Left forelimb (tissue), 1 donor: ENCODE measurements at regions not wholly inside any gene's neighbourhood (a gene's known extent, or its start where the extent isn't known, plus 50 kb on each side); places are given as distances from the start of the nearest gene placed in this dataset.
"Not testable (repeated sequence)": the region's sequence is repeated elsewhere in the genome, so short reads cannot be mapped to it uniquely, and the experiment has no call there.

Source experiments
- DNase-seq: peaks from one replicate; pipeline ENCODE4 v3.0.0-alpha.2; 2018; ENCODE audit warnings: low spot score

DNA sequence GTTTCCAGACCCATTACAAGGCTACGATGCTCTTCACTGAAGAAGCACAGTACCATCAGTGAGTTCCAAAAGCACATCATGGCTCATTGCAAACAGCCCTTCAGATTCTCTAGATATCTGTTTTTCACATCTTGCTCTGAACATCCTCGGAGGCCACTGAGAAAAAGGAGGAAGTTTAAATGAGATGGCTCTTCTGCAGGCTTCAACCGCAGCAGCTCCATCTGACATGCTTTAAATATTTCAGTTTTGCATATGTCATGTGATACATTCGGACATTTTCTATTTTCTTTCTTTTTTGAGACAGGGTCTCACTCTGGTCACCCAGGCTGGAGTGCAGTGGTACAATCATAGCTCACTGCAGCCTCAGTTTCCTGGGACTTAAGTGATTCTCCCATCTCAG lies 396.8 kb downstream of the NPIPA8 start:
- no peak for DNase-seq

DNA sequence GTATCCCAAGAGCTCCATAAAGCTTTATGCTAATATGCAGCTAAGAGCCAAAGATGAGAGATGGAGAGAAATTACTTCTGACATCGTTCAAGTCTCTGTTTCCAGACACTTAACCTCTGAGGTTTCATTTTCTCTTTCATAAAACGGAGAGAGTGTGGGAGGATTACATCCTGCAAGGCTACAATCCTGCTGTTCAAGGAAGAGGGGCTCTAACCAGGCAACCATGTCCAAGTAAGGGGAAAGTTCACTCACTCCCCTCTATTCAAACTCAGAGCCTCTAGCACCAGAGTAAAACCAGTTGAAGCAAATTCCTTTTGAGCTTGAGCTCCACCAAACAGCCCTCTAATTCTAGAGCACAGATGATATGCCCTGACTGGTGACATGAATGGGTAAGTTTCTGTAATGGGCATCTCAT lies 397.4 kb downstream of the NPIPA8 start:
- no peak for DNase-seq

DNA sequence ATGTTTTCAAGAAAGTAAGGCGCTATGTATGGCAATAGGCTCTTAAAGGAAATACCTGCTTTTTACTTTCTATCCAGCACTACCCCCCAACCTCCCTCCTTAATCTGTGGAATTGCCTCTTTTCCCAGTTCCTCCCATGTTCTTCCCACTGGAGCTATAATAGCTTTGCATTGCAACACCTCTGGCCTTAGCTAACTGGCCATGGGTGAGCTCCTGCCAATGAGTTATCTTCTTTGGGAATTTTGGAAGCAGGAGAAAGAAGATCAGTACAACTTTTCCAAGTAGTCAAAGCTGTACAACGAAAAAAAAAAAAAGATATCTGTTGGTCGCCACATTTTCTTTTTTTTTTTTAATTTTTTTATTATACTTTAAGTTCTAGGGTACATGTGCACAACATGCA lies 398.0 kb downstream of the NPIPA8 start:
- no peak for DNase-seq

DNA sequence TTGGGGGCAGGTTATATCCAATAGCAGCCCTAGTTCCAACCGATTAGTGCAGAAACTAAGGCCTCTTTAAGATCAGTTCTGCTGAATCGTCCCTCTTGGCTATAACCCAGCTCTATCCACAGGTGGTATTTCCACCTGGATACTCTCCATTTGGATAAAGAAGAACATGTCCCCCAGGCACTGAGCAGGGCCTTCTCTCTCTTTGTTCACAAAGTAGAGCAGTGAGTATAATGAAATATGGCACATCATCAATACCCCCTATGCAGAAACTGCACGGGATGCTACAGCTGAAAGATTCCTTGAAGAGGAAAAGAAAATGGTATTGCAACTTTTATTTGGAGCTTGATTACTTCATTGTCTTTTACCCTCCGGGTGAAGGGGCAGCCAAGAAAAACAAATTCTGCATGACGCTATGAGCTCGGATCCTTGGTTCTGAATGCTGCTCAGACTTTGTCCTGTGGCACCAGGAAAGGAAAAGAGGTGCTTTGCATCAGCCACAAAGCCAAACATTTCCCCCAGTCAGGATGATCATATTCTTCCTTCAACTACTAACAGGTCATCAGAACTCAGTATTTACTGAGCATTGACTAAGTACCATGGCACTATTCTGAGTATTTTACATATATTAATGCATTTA lies 399.7 kb downstream of the NPIPA8 start:
- no peak for DNase-seq

DNA sequence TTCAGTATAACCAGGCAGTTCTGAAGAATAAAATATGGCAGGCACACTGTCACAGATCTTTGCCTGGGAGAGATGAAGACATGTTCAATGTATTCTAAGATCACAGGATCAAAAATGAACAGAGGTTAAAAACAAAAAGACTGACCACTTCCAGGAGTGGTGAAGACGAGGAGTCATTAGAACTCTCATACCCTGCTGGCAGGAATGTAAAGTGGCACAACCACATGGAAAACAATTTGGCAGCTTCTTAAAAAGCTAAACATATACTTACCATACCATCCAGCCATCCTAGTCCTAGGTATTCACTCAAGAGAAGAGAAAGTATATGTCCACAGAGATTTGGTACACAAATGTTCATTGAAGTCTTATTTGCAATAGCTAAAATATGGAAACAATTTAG lies 406.3 kb downstream of the NPIPA8 start:
- no peak for DNase-seq

DNA sequence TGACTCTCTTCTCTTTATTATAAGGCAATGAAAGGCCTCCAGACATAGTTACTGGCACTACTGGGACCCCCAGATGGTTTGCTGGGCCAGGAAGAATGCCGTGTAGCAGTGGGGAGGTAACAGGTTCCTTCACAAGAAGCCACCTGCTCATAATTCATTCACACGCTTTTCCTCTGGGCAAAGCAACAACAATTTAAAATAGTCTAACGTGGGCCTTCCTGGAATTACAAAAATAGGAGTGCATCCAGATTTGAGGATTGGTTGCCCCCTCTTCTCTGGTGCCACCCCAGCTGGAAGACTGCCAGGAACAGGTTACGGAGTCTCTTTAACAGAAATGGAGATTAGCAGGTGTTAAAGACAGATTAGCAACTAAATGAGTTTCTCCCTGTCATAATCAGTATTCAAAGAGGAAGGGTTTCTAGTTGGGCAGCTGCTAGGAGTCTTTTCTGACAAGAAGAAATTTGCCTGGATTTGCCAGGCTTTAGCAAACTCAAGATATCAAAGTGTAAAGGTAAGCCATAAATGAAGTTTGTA lies 409.6 kb downstream of the NPIPA8 start:
- no peak for DNase-seq

DNA sequence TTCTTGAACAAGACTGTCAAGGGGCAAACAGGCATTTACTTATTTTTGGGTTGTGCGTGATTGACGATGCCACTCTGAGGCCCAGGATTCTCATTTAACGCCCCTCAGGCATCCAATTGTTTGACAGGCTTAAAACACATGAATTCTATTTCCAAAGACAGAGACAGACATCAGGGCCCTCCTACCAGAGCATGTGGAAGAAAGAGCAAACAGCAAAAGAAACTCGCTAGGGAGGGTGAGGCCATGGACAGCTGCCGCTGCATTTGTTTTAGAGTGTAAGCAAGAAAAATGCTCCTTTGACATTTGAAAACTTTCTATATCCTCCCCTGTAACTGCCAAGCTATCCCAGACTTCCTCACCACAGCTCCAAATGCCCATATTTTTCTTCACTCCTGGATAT lies 410.1 kb downstream of the NPIPA8 start:
- DNase-seq, result no peak

DNA sequence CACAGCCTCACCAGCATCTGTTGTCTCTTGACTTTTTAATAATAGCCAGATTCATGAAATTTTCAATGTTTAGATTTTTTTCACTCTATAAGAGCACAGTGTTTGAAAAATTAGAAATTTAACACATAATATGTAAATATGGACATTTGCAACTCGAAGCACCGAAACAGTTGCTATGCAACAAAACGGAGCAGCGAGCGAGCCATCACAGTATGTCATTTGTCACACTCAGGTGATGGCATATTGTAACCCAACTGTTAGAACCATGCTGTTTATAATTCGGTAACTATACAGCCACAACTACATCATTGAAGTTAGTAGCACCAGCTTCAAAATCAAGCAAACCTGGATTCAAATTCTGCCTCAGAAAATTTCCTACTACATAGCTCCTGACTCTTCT lies 410.8 kb downstream of the NPIPA8 start:
- no peak for DNase-seq

DNA sequence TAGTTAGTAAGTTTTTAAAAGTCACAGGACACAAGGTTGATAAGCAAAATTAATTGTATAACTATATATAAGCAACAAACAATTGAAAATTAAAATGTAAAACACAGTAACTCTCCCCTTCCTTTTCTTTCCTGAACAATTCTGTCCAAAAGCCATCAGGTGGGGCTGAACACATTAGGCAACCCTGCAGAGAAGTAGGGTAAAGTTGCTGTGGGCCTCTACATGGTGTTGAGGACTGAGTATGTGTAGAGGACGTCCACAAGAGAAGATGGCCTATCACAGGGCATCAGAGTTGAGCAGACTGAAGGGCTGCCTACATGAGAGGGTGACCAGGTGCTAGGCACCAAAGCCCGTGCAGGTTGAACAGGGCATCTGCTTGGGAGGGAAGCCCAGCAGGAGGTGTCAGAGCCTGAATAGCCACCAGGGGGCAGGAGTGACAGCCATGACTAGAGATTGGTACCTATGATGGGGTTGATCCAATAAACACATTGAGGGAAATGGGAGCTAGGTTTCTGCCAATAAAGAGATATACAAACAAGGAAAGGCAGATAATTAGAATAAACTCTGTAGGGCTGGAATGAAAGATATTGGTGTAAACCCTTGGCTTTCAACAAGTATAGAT lies 415.1 kb downstream of the NPIPA8 start:
- no peak for DNase-seq

DNA sequence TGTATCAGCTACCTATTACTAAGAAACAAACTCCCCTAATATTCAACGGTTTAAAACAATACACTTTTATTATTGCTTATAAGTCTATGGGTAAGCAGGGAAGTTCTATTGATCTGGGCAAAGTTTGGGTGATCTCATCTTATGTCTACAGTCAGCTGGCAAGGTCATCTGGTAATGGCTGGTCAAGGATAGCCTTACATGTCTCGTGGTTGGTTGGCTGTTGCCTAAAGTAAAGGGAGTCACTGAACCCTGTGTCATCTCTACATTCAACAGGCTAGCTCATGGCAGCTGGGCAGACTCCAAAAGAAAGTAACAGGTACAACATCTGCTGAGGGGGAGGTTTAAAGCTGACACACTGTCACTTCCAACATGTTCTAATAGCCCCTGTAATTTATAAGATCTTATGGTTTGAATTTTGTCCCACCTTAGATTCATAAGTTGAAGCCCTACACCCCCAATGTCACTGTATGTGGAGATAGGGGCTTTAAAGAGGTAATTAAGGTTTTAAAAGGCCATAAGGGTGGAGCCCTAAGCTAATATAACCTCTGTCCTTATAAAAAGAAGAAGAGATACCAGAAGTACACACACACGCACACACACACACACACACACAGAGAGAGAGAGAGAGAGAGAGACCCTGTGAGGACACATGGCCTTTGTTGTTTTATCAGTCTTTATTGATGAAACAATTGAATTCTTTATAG lies 419.1 kb downstream of the NPIPA8 start:
- DNase-seq, result no peak

DNA sequence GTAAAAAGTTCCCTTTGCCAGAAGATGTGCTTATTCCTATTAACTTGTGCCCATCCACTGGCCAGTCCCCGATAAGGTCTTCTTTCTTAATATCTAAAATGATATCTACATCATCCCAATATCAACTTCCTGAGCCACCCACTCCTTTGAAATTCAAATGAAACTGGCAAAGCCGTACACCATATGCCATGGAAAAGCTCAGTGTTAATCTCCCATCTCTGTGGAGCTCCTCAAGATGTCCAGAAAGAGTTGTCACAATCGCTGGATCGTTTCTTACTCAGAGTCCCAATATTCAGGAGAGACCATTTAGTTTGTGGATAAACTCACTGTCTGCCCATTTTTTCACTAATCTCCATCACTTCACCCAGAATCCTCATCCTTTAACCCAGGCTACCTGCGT lies 420.7 kb downstream of the NPIPA8 start:
- no peak for DNase-seq

DNA sequence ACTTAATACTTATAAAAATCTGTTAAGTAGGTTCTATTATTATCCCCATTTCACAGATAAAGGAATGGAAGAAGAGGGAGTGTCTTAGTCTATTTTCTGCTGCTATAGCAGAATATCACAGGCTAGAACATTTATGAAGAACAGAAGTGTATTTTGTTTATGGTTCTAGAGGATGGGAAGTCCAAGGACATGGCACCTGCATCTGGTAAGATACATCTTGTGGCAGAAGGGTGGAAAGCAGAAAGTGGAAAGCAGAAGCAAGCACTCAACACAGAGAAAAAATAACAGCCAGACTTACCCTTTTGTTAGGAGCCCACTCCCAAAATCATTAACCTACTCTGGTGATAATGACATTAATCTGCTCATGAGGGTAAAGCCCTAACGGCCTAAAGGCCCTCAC lies 422.4 kb downstream of the NPIPA8 start:
- no peak for DNase-seq

DNA sequence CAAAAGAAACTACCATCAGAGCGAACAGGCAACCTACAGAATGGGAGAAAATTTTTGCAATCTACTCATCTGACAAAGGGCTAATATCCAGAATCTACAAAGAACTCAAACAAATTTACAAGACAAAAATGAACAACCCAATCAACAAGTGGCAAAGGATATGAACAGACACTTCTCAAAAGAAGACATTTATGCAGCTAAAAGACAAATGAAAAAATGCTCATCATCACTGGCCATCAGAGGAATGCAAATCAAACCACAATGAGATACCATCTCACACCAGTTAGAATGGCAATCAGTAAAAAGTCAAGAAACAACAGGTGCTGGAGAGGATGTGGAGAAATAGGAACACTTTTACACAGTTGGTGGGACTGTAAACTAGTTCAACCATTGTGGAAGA lies 425.0 kb downstream of the NPIPA8 start:
- not testable (repeated sequence) for DNase-seq

DNA sequence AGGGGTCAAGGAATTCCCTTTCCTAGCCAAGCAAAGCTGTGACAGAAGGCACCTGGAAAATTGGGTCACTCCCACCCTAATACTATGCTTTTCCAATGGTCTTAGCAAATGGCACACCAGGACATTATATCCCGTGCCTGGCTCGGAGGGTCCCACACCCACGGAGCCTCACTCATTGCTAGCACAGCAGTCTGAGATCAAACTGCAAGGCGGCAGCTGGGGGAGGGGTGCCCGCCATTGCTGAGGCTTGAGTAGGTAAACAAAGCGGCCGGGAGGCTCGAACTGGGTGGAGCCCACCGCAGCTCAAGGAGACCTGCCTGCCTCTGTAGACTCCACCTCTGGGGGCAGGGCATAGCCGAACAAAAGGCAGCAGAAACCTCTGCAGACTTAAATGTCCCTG lies 429.9 kb downstream of the NPIPA8 start:
- not testable (repeated sequence) for DNase-seq

DNA sequence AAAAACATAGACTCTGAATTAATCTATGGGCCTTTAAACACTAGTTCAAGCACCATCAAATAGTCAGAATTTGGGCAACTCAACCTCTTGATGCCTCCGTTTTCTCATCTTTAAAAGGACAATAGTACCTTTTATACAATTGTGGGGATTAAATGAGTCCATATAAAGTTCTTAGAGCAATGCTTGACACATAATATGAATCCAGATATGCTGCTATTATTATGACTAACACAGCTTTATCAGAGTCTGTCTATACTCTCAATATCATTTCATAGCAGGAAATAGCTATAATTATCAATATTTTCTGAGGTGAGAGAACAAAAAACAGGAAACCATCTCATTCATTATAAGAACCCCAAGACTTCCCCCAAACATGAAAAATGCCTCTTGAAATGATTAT lies 430.5 kb upstream of the XYLT1 start:
- no peak for DNase-seq

DNA sequence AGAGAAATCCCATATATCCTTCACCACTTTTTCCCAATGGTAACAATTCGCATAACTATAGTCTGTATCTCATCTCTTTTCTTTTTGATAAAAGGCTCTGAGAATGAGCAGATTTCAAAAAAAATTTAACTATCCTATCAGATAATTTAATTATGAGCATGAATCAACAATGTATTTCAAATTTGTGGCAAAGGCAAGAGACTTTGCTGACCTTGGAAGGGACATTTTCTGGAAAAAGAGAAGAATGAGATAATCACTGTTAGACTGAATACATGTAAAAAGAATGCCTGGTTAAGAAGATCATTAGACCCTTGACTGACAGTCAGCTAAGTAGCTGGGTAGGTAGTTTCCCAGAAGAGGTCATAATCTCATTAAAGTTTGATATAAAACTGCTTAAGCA lies 428.4 kb upstream of the XYLT1 start:
- DNase-seq, result no peak

DNA sequence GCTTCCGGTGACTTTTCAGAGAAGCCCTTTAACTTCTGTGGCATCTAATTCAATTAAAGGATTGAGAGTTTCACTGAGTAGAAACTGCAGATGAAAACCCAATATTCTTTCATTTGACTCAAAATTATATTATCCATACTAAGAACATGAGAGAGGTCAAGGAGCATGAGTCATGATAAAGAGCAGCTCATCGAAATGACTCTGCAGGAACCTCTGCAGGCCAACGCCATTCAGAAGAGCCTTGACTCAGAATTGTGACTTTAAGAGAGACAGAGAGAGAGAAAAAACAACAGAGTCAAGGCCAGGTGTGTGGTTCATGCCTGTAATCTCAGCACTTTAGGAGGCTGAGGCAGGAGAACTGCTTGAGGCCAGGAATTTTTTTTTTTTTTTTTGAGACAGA lies 417.2 kb upstream of the XYLT1 start:
- DNase-seq, result no peak

DNA sequence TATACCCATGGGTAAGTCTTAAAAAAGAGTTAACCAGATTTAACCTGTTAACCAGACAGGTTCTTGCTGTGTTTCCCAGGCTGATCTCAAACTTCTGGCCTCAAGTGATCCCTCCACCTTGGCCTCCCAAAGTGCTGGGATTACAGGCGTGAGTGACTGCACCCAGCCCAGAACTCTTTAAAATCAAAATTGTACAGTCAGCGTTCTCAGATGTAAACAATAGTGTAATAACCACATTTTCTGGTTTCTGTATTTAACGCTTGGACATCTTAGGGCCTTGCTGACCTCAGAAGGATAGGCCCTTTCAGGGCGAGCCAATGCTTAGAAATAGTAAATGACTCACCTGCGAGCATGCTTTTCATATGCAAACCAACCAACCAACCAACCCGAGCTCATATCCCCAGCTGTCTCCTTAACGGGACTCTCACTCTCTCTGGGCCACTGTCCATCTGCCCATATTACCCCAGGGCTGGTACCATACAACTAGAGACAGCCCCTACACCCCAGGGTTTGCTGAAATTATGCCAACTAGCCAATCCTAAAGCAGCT lies 415.0 kb upstream of the XYLT1 start:
- DNase-seq, result no peak

DNA sequence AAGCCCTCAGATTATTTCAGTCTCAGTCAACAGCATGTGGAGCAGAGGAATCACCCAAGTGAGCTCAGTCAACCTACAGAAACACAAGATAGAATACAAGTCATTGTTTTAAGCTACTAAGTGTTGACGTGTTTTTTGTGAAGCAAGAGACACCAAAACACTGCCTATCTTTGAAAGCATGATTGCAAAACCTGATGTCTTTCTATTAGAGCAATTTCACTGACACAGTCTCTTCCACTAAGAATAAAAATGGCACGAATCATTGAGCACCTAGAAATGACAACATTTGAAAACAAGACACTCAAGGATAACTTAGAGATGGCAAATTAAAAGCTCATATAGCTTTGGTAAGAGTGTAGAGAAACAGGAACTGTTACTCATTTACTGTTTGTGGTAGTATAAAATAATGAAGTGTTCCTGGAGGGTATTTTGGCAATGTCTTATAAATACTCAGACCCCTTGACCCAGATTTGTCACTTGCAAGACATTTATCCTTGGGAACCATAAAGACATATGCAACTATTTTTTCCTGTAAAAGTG lies 407.1 kb upstream of the XYLT1 start:
- DNase-seq, result no peak

DNA sequence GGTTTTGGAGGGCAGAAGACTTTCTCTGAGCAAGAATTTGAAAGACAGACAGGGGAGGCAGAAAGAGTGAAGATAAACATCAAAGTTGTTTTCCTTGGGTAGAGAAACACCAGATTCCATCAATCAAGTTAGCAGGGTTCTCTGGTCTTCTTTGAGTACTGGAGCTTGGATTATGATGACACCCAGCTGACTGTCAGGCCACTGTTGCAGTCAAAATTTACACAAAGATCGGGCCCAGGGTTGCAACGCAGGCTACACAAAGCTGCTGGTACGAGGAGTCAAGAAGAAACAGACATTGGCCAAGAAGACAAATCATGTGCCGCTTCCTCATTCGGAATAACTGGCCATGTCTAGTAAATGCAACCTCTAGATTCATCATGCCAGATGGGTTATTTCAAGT lies 396.2 kb upstream of the XYLT1 start:
- DNase-seq, result no peak

DNA sequence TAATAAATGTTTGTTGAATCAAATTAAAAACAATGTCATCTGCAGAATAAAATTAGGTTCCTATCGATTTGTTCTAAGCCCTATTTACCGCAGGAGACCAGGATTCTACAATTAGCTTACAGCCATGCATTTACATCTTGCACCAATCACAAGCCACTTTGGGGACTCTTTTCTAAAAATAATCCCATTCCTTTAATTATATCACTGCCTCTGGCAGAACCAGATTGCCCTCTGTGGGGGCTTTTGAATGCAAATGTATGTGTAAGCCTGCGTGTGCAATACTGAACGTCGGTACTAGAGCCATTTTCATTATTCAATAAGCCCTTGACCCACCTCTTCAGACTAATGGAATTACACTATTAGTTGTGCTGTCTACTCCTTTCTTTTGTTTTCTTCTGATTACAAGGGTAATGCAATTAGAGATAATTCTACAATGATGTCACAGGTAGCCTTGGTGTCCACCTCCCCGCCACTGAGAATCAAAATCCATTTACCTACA lies 391.3 kb upstream of the XYLT1 start:
- no peak for DNase-seq

DNA sequence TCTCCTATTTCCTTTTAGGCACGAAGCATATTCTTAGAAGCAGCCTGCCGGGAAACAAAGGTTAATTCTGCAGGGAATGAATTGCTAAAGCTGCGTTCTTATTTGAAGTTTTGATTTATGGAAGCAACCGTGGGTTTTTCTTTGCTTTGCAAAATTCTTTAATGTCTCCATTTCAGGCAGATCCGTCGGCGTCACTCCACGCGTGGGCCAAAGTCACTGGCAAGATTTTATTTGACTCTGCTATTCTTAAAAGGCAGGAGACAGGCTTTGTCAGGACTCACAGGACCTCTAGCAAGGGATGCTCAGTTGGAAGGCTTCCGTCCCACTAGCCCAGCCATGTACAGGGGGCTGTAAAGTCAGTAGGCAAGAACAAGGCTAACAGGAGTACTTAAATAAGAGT lies 387.3 kb upstream of the XYLT1 start:
- DNase-seq, result no peak

DNA sequence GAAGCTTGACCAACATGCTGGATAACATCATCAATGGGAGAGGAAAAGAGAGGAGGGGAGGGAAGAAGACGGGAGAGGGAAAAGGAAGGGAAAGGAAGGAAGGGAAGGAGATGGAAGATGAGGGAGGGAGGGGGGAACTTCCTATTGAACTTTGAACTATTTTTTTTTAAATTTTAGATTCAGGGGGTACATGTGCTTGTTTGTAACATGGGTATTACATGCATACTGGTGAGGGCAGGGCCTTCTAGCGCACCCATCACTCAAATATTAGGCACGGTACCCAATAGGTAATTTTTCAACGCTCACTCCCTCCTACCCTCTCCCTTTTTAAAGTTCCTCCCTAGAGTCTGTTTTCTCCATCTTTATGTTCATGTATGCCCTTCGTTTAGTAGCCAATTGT lies 383.2 kb upstream of the XYLT1 start:
- no peak for DNase-seq
